GM12873 (cell line): ENCODE measurements at regions not wholly inside any gene's neighbourhood (a gene's known extent, or its start where the extent isn't known, plus 50 kb on each side); places are given as distances from the start of the nearest gene placed in this dataset.

Experiments used
- TF ChIP-seq, protein P1 (sequence below): IDR thresholded peaks from 2 replicates; pipeline ENCODE4 v1.5.1; 2012; ENCODE audit warnings: low read depth, mild to moderate bottlenecking, moderate library complexity, low read length, control low read depth; ENCODE audit not compliant: insufficient read depth; ENCODE audit errors: missing control alignments

DNA sequence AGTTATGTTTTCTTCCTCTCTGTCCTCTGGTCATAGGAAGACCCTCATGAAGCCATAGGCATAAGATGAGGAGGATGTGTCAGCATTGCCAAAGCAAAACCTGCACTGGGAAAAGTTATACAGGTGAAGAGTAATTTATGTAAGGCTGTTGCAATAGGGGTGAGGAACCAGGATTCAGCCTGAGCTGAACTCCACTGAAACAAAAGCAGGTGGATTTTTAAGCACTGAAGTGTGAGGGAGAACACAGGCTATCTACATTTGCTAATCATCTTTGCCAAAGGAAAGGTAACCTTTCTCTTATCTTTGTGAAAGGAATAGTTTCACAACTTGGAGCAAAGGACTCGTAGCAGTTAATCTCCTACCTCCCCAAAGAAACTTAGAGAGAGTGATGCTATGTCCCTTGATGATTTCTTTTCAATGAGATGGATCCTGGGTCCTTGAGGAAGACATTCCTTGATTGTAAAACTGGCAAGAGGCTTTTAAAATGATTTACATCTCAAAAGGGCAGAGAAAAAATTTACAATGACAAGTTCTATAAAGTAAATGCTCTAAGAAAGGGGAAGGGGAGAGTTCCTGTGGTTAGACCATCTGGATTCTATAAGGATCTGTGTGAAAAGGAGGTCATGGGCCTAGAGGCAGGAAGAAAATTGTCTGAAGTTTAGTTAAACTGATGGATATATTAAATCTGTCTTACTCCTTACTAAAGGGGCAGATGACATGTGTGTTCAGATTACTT is 385.4 kb upstream of the CDH7 start:
- TF ChIP-seq, protein P1, sequence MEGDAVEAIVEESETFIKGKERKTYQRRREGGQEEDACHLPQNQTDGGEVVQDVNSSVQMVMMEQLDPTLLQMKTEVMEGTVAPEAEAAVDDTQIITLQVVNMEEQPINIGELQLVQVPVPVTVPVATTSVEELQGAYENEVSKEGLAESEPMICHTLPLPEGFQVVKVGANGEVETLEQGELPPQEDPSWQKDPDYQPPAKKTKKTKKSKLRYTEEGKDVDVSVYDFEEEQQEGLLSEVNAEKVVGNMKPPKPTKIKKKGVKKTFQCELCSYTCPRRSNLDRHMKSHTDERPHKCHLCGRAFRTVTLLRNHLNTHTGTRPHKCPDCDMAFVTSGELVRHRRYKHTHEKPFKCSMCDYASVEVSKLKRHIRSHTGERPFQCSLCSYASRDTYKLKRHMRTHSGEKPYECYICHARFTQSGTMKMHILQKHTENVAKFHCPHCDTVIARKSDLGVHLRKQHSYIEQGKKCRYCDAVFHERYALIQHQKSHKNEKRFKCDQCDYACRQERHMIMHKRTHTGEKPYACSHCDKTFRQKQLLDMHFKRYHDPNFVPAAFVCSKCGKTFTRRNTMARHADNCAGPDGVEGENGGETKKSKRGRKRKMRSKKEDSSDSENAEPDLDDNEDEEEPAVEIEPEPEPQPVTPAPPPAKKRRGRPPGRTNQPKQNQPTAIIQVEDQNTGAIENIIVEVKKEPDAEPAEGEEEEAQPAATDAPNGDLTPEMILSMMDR = no peak

DNA sequence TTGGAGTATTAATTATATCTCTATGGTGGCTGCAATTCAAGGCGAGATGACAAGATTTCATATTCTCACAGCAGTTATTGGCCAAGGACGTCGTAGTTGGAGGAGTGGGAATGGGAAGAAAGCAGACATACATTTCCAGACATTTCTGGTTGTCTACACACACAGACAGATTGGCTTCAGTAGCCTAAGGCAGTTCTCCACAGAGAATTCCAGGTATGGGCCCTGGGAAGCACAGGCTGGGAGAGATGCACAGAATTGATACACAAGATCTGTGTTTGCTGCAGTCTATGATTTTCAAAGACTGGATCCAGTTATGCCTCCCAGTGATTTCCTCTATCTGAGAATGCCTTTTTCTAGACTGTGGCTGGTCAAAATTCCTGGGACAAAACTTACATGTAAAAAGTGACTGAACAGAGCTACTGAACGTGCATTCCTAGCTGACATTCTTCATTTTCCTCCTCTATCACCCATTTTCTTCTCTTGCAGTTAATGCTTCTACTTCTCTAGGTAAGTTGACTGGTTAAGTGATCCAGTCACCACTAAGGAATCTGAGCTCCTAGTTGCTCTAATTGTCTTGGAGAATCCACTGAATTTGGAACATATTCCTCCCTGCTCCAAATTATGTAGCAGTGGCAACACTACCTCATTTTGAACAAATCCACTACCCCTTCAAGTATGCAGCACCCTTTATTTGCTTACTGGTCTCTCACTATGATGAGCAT is 386.7 kb upstream of the CDH7 start:
- TF ChIP-seq, protein P1 = no peak

DNA sequence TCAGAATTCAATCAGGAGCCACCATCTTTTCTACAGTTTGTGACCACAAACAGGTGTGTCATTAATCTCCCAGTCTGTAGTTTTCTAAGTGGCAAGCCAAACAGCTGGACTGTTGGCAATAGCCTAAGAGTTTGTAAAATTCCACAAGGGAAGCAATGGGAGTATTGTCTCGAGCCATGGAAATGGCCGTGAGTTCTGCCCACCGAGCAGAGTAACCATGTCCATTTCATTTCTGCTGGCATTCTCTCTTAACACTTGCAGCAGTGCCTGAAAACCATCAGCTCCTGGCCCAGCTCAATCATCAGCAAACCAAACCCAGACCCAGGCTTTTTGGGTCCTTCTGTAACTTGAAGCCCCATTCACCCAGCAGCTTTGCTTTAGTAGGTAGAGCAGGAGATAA is 387.8 kb upstream of the CDH7 start:
- TF ChIP-seq, protein P1 = no peak

DNA sequence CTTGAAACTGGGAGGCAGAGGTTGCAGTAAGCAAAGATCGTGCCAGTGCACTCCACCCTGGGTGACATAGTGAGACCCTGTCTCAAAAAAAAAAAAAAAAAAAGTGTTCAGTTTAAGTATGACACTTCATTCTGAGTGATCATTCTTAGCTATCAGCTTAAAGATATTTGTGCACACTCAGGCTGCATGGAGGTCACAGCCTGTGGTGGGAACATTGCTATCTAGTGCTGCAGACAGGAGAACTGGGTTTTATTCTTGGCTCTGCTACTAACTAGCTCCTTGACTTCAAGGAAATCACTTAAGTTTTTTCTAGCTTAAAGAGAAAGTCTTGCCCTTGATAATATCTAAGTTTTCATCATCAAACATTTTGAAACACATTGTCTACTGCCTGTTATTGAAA is 391.3 kb upstream of the CDH7 start:
- TF ChIP-seq, protein P1 = no peak

DNA sequence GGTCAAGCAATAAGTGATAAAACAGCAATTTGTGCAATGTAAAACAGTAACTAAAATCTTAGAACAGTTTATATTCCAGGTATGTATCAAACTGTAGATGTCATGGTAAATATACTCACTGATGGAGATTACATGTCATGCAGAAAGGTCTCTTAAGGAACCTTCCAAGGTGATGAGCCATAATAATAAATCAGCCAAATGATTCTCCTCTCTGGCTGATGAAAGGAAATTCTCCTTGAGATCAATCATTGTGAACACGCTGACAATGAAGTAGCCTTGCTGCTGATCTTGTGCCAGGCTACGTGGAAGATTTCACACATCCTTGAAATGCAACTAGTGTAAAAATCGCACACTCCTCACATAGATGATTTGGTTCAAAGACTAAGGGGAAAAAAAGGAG is 392.5 kb upstream of the CDH7 start:
- TF ChIP-seq, protein P1 = no peak

DNA sequence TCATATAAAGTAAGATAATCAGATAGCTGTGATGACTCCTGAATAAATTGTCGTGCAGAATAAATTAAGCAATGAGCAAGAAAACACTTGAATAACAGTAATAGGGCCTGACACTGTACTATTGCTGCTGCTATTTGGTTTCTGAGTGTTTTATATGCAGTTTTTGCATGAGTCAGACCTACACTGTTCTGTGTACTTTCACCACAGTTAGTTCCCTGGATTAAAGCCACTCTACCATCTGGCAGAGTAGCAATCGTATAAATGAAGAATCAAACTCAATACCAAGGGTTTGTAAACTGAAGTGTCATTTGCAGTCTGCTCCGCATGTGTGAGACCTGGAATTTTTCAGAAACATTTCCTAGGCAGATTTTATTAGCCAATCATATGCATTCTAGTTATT is 398.6 kb upstream of the CDH7 start:
- TF ChIP-seq, protein P1 = no peak

DNA sequence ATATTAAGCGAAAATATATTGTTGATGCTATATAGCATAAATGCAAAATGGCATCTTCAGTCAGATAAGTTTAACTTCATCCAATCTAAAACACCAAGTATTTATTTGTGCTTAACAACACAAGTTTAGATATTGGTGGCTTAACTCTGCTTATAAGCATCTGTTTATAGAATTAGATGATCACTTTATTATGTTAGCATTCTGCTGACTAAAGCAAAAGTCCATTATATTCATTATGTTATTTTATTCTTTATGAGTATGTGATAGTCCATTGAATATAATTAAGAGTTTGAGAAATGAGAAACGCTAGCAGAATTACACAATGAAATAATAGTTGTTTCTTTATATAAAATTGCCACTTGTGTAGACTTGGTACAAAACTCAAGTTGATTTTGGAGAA is 401.2 kb upstream of the CDH7 start:
- TF ChIP-seq, protein P1 = no peak
